Liver (tissue), 3 donors: ENCODE measurements at regions not wholly inside any gene's neighbourhood (a gene's known extent, or its start where the extent isn't known, plus 50 kb on each side); places are given as distances from the start of the nearest gene placed in this dataset.

ENCODE experiments used
- CTCF ChIP-seq: fragments of 150-350 bp; IDR thresholded peaks from 2 replicates; pipeline ENCODE4 v1.5.1; 2017; ENCODE audit warnings: improper control_type of control experiment, low read depth, low read length; ENCODE audit not compliant: missing input control
- MAX ChIP-seq: IDR thresholded peaks from 2 replicates; pipeline ENCODE4 v1.6.1; 2016; ENCODE audit warnings: antibody characterized with exemption
- TAF1 ChIP-seq: conservative IDR thresholded peaks from 2 replicates; pipeline ENCODE4 v1.6.1; 2016; ENCODE audit warnings: antibody characterized with exemption, mild to moderate bottlenecking
- YY1 ChIP-seq: IDR thresholded peaks from 2 replicates; pipeline ENCODE4 v1.6.1; 2016; ENCODE audit warnings: antibody characterized with exemption, mild to moderate bottlenecking
- donor health status: healthy.
- donor health status: healthy.

DNA sequence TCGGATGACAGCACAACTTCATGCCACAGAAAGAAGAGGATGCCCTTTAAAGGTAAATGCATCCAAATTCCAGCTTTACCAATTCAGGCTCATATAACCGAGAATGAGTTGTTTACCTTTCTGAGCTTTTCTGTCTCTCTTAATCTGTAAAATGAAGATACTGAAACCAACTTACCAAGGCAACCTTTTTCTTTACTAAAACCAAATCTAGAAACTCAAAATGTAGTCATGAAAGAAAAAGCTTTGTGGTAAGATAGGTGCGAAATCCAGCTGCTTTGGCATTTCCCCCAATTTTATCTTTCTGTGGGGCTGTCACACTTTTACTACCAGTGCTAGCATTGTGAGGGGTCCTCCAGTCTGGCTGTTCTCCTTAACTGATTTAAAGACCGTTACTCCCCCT lies 240.4 kb downstream of the IKZF2 start:
- no peak for TF ChIP-seq CTCF
- no peak for TF ChIP-seq MAX
- TF ChIP-seq YY1: no peak
- TF ChIP-seq TAF1: no peak
